NT2/D1 (cell line): ENCODE measurements at regions not wholly inside any gene's neighbourhood (a gene's known extent, or its start where the extent isn't known, plus 50 kb on each side); places are given as distances from the start of the nearest gene placed in this dataset.

Experiments used
- SUZ12 ChIP-seq: IDR thresholded peaks from 2 replicates; pipeline ENCODE4 v1.6.1; 2011; ENCODE audit not compliant: insufficient read length, insufficient read depth; ENCODE audit errors: extremely low read depth
- YY1 ChIP-seq: IDR thresholded peaks from 2 replicates; pipeline ENCODE4 v1.6.1; 2011; ENCODE audit not compliant: insufficient read length, insufficient read depth

- TF ChIP-seq SUZ12 (no peak), YY1 (no peak)
Measured at GRCh38 chr19:30743011-30743410, 370.8 kb downstream of the ZNF536 start.
